Hepatocyte (in vitro differentiated cells): ENCODE measurements at regions not wholly inside any gene's neighbourhood (a gene's known extent, or its start where the extent isn't known, plus 50 kb on each side); places are given as distances from the start of the nearest gene placed in this dataset.

Source experiments
- EZH2 ChIP-seq: fragments of 200-600 bp; sonication (generic); IDR thresholded peaks from 2 replicates; pipeline ENCODE4 v1.6.1; 2016; ENCODE audit warnings: antibody characterized with exemption, mild to moderate bottlenecking, borderline replicate concordance
- EZH2phosphoT487 ChIP-seq: fragments of 200-600 bp; sonication (generic); IDR thresholded peaks from one replicate; pipeline ENCODE4 v1.6.1; 2018; ENCODE audit warnings: antibody characterized with exemption, mild to moderate bottlenecking, low read depth, moderate library complexity; ENCODE audit not compliant: unreplicated experiment, severe bottlenecking
- TF ChIP-seq, protein P1 (sequence below): fragments of 200-600 bp; sonication (generic); IDR thresholded peaks from 2 replicates; pipeline ENCODE4 v1.5.1; 2016; ENCODE audit warnings: antibody characterized with exemption, mild to moderate bottlenecking; ENCODE audit not compliant: poor library complexity

DNA sequence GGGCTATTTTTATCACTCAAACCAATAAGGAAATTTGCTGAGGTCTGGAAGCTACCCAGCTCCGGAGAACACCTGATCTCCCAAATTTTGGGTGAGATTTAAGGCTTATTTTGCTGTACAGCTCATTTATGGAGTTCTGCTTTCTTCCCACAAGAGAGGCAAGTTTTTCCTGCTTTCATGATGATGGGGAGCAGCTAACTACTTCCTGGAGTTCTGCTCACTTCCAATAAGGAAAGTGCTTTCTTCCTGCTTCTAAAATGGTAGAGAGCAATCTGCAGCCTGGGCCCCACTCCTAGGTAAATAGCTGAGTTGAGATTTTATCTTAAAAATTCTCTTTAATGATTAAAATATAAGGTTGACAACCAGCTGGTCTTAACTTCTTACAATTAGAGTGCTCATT is 606.0 kb upstream of the HTR2C start:
- TF ChIP-seq, protein P1, sequence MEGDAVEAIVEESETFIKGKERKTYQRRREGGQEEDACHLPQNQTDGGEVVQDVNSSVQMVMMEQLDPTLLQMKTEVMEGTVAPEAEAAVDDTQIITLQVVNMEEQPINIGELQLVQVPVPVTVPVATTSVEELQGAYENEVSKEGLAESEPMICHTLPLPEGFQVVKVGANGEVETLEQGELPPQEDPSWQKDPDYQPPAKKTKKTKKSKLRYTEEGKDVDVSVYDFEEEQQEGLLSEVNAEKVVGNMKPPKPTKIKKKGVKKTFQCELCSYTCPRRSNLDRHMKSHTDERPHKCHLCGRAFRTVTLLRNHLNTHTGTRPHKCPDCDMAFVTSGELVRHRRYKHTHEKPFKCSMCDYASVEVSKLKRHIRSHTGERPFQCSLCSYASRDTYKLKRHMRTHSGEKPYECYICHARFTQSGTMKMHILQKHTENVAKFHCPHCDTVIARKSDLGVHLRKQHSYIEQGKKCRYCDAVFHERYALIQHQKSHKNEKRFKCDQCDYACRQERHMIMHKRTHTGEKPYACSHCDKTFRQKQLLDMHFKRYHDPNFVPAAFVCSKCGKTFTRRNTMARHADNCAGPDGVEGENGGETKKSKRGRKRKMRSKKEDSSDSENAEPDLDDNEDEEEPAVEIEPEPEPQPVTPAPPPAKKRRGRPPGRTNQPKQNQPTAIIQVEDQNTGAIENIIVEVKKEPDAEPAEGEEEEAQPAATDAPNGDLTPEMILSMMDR, result no peak
- TF ChIP-seq EZH2 (no peak), EZH2phosphoT487 (no peak)
